ENCODE measurements at regions not wholly inside any gene's neighbourhood (a gene's known extent, or its start where the extent isn't known, plus 50 kb on each side); places are given as distances from the start of the nearest gene placed in this dataset.
"Not testable (repeated sequence)": the region's sequence is repeated elsewhere in the genome, so short reads cannot be mapped to it uniquely, and the experiment has no call there.

- peak; percentile 88 for TF ChIP-seq CTCF (IDR thresholded peaks at IDR 0.05)
- H3K27ac Mint-ChIP-seq = no peak overlapping the region
- H3K4me1 Mint-ChIP-seq = peaks cover 20% of the 10 kb centered on the region
- H3K36me3 Mint-ChIP-seq (ENCODE audit: low read depth) = no peaks in the 10 kb centered on the region
- peak; percentile 81 for DNase-seq
- H3K9me3 Mint-ChIP-seq = no peaks in the 10 kb centered on the region
- H3K27me3 Mint-ChIP-seq (ENCODE audit: low read depth, poor library complexity) = peaks cover 15% of the 10 kb centered on the region
- H3K4me3 Mint-ChIP-seq = no peak overlapping the region
Measured at GRCh38 chr5:36739751-36740221, 133.4 kb downstream of the SLC1A3 start.

GRCh38 chr5:36740259-36740898 is 134.0 kb downstream of the SLC1A3 start:
- no peak for TF ChIP-seq CTCF (IDR thresholded peaks at IDR 0.05)
- Mint-ChIP-seq H3K36me3 (ENCODE audit: low read depth) (no peaks in the 10 kb centered on the region), H3K27me3 (ENCODE audit: low read depth, poor library complexity) (peaks cover 12% of the 10 kb centered on the region), H3K4me1 (peaks cover 25% of the 10 kb centered on the region), H3K27ac (no peak overlapping the region), H3K4me3 (no peak overlapping the region), H3K9me3 (no peaks in the 10 kb centered on the region)
- no peak for DNase-seq

- Mint-ChIP-seq H3K27ac (no peak overlapping the region), H3K4me1 (peaks cover 25% of the 10 kb centered on the region), H3K27me3 (ENCODE audit: low read depth, poor library complexity) (peaks cover 12% of the 10 kb centered on the region), H3K36me3 (ENCODE audit: low read depth) (no peaks in the 10 kb centered on the region), H3K4me3 (no peak overlapping the region), H3K9me3 (no peaks in the 10 kb centered on the region)
- no peak for TF ChIP-seq CTCF (IDR thresholded peaks at IDR 0.05)
- no peak for DNase-seq
Measured at GRCh38 chr5:36741128-36741527, 134.7 kb downstream of the SLC1A3 start.

- Mint-ChIP-seq H3K36me3 (ENCODE audit: low read depth) (no peaks in the 10 kb centered on the region), H3K4me3 (peak overlapping the region; percentile 90), H3K27me3 (ENCODE audit: low read depth, poor library complexity) (peaks cover 19% of the 10 kb centered on the region), H3K4me1 (peaks cover 25% of the 10 kb centered on the region), H3K27ac (peak overlapping the region; percentile 54), H3K9me3 (peaks cover 5% of the 10 kb centered on the region)
- no peak for DNase-seq
- peak; percentile 63 for TF ChIP-seq CTCF (IDR thresholded peaks at IDR 0.05)
Measured at GRCh38 chr5:36743891-36744772, 132.4 kb upstream of the NIPBL start.

GRCh38 chr5:36744773-36745589 is 131.6 kb upstream of the NIPBL start:
- Mint-ChIP-seq H3K4me3 (peak overlapping the region; percentile 90), H3K4me1 (peaks cover 25% of the 10 kb centered on the region), H3K9me3 (peaks cover 5% of the 10 kb centered on the region), H3K27me3 (ENCODE audit: low read depth, poor library complexity) (peaks cover 24% of the 10 kb centered on the region), H3K36me3 (ENCODE audit: low read depth) (no peaks in the 10 kb centered on the region), H3K27ac (peak overlapping the region; percentile 18)
- peak; percentile 82 for DNase-seq
- TF ChIP-seq CTCF (IDR thresholded peaks at IDR 0.05) = no peak

GRCh38 chr5:36747794-36748193 is 128.8 kb upstream of the NIPBL start:
- not testable (repeated sequence) for H3K27ac Mint-ChIP-seq; DNase-seq; H3K36me3 Mint-ChIP-seq (ENCODE audit: low read depth); H3K4me3 Mint-ChIP-seq; H3K9me3 Mint-ChIP-seq
- Mint-ChIP-seq H3K4me1 (peaks cover 21% of the 10 kb centered on the region), H3K27me3 (ENCODE audit: low read depth, poor library complexity) (peaks cover 33% of the 10 kb centered on the region)
